Stimulated activated CD4-positive, alpha-beta T cell treated with anti-CD3 and anti-CD28 coated beads, TNF-alpha, amount 100 ng/mL, for 48 hours (primary cell): ENCODE measurements at regions not wholly inside any gene's neighbourhood (a gene's known extent, or its start where the extent isn't known, plus 50 kb on each side); places are given as distances from the start of the nearest gene placed in this dataset.

Experiments
- DNase-seq, 3 donors: peaks; one replicate each; pipeline ENCODE4 v3.0.0-alpha.2; 2020; ENCODE audit warnings: low read depth in 3 of 3

DNA sequence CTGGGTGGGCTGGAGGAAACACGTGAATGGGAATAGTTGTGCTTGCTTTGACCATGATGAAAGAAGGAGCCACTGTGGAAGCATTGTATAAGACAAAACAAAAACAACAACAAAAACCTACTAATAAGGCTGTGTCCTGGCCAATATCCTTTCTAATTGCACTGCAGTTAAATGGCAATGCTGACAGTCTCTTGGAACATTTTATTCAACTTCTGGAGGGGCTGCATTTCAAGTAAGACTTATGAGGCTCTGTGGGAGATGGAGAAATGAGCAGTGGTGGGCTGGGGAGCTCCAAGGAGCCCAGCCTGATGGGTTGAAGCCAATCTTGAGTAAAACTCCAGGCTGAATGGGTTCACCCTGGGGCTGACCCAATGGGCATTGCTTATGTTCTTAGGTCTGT, 99.8 kb upstream of the ROPN1 start:
- no peak for DNase-seq

DNA sequence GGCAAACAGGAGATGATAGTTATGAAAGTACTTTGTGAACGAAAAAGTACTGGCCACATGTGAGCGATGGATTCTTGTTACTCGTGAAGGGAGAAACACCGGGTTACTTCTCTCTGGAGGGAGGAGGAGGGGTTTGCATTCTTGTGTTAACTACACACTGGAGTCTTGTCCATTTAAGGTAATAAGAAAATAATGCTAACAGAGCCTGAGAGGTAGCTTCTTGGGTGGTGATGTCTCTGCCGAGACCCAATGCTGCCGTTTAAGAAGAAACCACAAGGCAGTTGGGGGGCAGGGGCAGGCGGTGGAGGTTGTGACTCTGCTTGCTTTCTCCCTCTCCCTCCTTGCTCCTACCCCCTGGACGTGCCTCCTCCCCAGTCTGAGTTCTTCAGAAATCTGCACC, 100.9 kb upstream of the ROPN1 start:
- no peak for DNase-seq

DNA sequence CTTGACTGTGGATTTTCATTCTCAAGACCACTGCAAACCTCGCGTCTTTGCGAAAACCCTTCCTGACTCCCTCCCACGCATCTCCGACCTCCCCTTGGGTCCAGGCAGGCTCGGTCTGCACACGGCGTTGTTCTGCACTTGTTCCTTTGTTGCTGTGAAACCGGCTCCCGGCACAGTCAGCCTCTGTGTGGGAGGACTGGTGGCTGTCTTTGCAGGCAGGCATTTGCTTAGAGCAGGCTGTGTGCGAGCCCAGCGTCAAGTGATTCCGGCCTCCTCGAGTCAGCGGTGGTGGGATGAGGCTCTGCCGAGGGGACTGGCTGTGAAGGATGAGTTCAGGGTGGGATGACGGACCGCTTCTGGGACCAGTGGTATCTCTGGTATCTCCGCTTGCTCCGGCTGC, 102.6 kb upstream of the ROPN1 start:
- DNase-seq: no peak

DNA sequence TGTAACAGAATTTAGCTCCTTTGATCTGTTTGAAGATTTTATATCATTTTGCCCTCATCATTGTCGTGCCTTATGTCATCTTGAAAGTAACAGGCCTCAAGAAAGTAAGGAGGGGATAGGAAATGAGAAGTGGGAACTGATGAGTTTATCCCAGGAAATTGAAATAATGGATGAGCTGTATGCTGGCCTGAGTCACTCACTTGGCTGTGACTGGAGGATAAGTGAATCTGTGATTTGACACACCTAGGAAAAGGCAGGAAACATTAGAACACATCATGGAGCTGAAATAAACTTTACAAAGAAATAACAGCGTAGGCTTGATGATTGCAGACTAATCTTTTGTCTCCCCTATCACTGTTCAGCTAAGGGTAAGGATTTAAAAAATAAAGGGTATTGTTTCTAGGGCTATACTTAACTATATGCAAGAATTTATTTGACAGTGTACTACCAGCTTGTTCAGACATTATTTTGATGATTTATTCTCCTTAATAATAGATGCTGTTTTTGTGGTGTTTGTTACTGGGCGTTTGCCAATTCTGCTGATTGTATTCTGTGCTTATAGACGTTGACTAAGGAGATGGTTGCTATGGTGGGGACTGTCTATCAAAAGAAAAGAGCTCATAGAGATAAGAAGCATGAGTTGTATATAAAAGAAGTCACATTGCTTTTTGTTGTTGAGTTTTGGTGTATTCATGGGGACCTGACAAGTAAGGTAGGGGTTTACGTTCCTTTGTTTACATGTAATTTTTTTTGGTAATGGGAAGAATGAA, 105.6 kb upstream of the ROPN1 start:
- DNase-seq: no peak

DNA sequence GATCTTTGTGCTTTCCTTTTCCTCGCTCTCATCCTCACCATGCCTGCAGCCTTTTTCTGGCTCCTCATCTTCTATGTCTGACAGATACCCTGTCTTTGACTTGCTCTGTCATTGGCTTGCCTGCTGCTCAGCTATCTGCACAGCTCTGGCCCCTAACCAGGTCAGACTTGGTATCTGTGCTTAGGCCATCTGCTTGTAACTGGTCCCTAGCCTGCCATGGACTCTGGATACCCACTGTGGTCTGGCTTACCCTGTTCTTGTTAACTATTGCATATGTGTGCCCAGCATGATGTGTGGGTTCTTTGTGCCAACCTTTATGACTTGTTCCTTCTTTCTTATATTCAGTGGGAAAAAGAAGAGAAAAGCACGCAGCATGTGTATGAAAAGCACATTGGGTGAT, 109.7 kb upstream of the ROPN1 start:
- no peak for DNase-seq

DNA sequence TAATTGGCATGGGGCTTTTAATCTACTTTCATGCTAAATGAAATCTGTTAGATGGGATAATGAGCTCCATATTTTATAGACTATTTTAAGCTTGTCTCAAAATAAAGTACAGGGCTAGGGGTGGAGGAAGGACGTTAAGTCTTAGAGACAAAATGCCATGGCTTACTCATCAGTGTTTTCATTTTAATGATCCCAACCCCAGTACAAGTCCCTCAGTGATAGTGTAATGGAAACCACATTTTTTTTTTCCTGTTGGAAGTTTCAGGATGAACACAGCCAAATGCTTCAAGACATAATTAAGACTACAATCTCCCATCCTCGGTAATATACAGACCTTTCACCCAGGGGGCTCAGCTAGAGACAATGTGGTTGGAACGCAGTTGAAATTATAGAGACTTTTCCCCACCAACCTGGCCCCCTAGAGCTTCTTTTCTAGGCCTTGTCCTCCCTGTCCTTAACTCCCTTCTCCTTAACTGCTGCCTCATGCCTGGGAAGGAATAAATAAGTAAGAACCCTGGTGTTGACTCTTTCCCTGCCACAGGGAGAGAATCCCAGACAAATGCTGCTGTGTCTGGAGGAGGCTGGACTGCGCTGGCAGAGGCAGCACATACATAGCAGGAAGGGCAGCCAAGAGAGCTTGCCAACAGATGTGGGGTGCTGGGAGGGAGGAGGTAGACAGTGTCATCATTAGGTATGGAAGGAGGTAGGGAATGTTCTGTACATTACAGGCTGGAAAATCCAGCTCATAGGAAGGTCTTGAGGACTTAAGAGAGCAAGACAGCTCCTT, 115.4 kb upstream of the ROPN1 start:
- DNase-seq: no peak

DNA sequence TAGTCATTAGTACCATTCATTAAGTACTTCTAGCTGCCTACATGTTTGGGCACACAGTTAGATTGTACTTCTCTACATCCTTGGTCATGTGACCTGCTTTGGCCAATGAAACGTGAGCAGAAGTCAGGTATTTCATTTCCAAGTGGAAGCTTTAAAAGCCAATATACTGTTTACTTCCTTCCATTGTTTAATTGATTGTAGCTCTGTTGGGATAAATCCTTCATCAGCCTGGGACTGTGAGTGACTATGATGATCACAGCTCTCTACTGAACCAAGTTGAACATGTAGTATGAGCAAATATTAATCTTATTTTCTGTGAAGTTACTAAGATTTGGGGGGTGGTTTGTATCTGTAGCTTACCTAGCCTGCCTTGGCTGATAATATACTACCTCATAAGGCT, 116.5 kb upstream of the ROPN1 start:
- DNase-seq: no peak

DNA sequence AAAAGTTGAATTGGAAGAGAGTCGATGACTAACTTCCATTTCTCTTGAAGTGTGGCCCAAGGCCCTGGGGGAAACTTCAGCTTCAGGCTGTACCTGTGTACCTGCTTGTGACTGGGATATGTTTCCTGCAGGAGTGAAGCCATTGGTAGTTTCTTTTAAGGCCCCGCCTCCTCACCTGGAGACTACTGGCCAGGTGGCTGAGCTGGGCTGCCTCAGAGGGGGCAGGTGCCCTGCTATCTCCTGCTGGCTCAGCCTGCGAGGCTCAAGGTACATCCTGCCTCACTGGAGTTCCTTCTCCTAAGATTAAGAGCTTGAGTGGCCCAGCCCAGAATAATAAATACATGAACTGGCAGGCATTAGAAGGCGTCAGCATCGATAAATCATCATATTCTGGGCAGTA, 121.6 kb upstream of the ROPN1 start:
- no peak for DNase-seq

DNA sequence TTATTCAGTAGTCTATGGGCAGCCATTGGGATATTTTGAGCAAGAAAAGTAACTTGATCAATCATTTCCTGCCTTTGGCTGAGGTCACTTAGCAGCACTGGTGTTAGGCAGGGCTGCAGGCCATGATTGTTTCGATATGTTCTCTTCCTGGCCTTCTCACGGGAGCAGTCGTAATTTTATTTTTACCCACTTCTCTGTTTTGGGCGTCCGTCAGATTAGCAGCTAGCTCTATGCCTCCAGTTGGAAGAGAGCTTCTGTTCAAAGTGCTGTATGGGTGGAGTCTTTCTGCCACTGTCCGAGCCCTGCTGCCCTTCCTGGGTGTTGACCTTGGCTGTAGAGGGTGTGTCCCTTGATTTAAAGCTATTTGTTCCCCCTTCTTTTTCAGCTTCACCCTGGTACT, 123.4 kb upstream of the ROPN1 start:
- no peak for DNase-seq

DNA sequence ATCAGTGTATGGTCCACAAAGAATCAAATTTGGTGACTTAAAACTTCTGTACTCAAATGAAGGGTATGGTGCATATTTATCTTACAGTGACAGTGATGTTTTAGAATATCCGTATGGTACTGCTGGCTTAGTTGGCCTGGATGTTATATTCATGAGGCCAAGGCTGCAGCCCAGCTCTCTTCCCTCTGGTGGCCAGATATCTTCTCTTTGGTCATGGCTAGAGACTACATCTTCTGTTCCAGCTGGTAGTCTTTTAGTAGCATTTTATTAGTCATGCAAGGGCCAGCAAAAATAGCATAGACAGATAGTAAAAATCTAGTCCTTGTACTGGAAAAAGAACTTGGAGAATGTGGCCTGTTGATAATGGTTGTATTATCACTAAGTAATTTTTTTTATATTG, 124.0 kb upstream of the ROPN1 start:
- no peak for DNase-seq

DNA sequence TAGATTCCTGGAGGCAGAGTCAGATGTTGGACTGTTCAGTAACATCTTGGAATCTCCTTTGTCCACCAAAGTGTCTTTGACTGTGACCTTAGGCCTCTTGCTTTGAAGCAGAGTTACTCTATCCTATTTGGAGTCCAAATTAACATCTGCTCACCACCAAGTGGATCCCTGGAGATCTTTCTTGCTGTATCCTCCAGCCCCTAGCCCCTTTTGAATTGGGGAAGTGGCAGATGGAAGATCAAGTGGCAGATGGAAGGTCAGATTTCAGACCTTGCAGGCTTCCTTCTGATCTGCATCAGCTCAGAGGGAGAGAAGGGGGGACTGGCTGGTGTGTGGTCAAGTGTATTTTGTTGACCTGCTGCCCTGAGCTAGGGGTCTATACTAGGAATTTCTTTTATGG, 125.0 kb upstream of the ROPN1 start:
- no peak for DNase-seq

DNA sequence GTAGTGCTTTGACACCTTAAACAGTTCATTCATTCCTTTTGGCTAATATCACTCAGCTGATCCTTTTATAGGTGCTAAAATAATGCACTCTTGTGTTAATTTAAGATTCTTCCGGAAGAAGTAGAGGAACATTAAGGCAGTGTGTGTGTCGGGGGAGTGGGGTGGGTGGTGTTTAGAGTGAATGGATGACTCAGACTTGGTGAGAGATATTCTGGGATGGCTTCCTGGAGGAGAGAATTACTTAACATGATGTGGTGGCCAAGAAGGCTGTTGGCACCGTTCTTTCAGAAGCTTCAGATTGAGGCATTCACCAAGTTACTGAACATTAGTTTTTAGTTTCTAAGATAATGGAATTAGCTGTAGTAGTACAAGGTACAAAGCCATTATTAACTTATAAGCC, 125.6 kb upstream of the ROPN1 start:
- DNase-seq: no peak

DNA sequence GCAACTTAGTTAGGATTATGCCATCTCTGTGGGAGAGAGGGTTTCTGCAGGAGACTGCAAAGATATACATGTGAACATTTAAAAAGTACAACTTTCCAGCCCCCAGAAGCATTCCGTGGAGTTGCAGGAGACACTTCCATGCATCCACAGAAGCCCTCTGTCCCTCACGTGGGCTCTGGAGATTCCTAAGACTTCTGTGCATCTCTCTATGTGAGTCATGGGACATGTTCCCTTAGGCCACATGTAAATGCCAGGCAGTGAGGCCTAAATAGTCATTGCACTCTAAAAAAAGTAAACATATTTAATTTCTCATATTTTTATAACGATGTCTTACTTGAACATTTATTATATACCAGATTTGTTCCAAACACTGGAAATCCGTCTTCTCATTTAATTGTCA, 126.5 kb upstream of the ROPN1 start:
- no peak for DNase-seq

DNA sequence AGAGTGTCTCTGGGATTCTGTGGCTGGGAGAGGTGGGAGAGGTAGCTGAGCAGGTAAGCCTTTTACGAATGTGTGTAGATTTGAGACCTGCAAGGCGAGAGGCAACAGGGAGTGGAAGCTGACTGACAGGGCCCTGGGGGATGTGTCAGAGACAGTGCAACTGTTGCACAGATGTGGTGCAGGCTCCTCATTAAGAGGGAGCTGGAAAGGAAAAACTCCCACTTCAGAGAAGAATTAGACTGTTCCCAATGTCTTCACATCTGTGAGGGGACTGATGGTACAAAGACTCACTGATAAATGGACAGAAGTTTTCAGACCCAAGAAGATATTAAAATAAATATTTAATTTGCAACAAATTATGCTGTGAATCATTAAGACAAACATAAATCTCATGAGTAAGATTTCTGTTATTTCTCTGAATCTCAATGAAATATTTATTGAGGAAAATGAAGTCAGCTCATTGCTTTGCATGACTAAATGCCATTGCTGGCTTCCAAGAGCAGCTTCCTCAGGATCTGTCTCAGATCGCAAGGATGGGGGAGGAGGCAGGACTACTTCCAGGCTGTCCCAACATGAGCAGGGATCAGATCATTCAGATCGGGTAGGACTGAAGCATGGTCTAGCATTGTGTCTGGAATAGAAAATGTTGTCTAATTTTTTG, 127.3 kb upstream of the ROPN1 start:
- no peak for DNase-seq

DNA sequence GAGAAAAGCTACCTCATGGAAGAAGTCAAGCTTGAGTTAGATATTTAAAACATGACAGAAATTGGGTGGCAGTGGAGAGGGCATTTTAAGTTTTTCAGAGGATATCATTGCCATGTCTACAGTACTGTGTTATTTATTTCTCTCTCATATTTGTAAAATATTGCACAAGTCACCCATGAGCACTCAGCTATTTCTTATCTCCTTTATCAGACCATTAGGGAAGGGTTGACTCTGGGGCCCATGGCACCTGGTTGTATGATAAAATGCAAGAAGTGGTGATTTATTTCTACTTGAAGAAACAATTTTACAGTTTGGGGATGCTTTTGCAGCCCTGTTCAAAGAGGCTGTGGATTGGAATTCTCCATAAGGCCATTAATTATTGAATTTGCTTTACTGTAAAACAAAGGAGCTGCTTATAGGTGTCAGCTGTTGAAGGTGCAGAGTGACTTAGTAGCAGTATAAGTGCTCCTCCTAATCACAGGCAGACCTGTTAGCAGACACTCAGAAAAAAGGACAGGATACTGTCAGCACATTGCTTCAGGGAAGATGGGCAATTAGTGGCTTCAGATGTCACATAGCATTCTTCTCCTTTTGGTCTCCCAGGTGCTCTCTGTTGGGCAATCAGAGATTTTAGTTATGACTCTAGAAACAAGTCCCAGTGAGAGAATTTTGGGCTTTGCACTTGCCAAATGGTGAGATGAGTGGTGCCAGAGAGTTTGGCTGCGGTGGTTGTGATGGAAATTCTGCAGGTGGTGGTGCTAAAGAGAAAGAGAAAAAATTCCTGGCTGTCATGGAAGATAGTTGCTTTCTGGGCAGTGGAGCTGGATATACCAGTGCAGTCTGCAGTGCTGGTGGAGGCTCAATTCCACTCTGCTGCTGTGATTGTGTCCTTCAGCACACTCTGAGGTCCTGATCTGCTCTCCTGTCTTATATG, 129.7 kb upstream of the ROPN1 start:
- DNase-seq: no peak

DNA sequence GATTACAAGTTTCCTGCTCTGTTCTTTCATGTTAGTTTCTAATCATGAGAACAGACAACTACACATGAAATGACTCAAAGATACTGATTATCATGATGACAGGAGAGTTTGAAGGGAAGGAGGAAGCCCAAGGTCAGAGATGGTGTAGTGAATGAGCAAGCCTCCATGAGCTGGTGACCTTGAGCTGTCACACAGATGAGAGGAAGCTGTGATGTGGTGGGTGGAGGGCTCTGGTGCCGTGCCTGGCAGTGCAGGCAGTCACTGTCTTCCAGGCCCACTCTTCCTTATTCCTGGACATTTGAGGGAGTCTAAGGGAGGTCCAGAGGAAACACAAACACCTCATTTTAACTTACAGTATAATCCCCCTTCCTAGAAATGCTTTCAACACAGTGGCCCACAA, 133.4 kb upstream of the ROPN1 start:
- no peak for DNase-seq

DNA sequence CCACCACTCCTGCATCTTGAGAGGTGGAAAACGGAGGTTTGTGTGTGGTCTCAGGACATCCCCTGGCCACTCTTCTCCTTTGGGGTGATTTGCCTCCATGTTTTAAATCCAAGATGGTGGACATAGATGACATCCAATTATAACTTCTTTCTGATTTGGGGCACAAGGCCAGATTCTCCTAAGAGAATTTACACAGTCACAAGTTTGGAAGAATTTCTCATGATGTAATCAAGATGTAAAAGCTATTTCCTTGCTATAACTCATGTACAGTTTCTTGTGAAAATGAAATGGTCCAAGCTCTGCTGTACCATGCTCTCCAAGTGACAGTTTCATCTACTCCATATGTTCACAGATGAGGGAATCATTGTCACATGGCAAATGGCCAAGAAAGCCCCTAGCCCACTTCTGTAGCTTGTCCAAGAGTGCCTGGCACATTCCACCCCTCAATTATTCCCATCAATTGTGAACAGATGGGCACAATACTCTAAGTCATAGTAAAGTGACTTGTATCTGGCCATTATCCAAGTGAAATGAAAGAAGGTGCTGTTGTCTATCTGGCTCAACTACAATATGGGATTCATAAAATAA, 134.6 kb upstream of the ROPN1 start:
- no peak for DNase-seq

DNA sequence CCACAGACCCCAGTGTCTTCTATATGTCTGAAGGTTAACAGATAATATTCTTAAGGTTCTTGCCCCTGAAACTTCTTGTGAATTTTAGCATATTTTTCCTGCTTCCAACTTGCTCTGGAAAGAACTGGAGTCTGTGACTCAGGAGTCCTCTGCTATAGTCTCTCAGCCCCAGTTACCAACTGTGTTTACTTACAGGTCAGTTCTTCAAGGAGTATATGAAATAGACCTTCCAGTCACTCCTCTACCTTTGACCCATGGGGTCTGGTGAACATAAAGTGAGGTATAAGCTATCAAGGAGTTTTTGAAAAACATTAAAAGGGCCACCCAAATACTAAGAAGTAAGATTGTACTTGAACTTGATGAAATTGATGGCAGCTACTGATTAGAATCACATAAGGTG, 139.2 kb upstream of the ROPN1 start:
- no peak for DNase-seq

DNA sequence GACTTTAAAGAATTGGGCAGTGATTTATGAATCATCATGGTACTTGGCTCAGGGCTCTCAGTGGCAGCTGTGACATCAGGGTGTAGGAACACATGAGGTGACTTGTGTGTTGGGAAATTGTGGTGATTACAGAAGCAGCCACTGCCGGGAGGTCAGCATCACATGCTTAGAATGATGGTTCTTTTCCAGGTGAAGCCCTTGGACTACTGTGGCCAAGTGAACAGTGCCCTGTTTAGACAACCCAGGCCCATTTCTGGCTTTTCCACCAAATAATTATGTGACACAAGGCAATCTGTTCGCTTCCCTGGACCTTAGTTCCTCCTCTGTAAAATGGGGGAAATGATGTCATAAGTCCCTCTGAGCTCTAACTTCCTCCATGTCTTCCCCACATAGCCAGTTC, 139.7 kb upstream of the ROPN1 start:
- no peak for DNase-seq

DNA sequence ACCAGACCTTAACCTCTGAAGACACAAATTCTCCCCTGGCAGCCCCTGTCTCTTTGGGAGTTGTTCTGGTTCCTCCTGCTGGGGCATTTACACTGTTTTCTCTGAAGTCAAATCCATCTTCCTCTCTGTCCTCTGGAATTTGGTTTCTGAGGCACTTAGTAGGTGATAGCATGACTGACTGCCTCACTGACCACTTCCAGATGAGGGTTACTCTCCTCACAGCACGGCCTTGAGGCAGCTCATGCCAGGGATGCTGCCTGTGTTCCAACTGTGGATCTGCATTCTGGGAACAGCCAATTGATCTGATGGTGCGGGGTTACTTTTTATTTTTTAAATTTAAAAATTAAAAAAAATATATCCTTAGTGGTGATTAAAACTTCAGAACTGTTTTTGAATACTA, 140.9 kb upstream of the ROPN1 start:
- DNase-seq: no peak

DNA sequence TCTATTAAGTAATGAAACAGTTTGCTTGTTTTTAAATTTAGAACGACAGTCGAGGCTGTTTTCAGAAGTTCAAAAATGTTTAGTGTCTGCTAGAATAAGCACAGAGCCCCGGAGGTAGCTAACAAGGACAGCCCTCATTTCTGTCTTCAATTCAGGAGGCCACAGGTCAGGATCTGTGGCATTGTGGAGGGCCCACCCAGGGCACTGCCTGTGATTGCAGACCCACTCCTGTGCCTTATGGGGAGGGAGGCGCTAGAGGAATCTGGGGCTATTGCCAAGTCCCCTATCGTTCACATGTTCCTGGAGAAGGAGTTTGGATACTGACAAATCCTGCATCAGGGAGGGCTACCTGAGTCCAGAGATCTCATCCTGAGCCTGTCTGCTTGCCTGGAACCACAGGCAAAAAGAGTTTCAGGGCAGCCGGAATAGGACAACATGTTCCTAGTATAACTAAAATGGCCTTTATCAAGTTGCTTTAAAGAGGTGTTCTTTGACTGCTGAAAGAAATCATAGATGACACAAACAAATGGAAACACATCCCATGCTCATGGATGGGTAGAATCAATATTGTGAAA, 141.5 kb upstream of the ROPN1 start:
- no peak for DNase-seq
